OCI-LY3 (cell line): ENCODE measurements at regions not wholly inside any gene's neighbourhood (a gene's known extent, or its start where the extent isn't known, plus 50 kb on each side); places are given as distances from the start of the nearest gene placed in this dataset.

ENCODE experiments used
- H2AFZ ChIP-seq: fragments of 200-600, 300-600 bp; shearing (Covaris generic); 2 replicates; pipeline ENCODE4 v1.6.0; 2014; ENCODE audit warnings: antibody characterized with exemption, low read depth, low read length
- H3K27ac ChIP-seq: fragments of 200-600, 300-600 bp; sonication (generic); 2 replicates; pipeline ENCODE4 v1.5.1; 2014; ENCODE audit warnings: mild to moderate bottlenecking, low read length, moderate library complexity, mixed read lengths
- H3K27me3 ChIP-seq: fragments of 200-600, 300-600 bp; sonication (generic); 2 replicates; pipeline ENCODE4 v1.6.1; 2014; ENCODE audit warnings: low read depth, low read length, mixed read lengths
- H3K36me3 ChIP-seq: fragments of 200-600, 300-600 bp; sonication (generic); replicated peaks from 2 replicates; pipeline ENCODE3; 2014; ENCODE audit warnings: low read depth, low read length, mixed read lengths
- H3K4me1 ChIP-seq: fragments of 300-600, 200-600 bp; sonication (generic); 2 replicates; pipeline ENCODE4 v1.6.1; 2014; ENCODE audit warnings: low read length, mixed read lengths
- H3K4me2 ChIP-seq: fragments of 200-600, 300-600 bp; sonication (generic); 2 replicates; pipeline ENCODE4 v1.6.1; 2014; ENCODE audit warnings: low read length, mixed read lengths
- H3K4me3 ChIP-seq: fragments of 300-600, 200-600 bp; sonication (generic); 2 replicates; pipeline ENCODE4 v1.5.1; 2014; ENCODE audit warnings: antibody characterized with exemption, mild to moderate bottlenecking, low read length, moderate library complexity
- H3K79me2 ChIP-seq: fragments of 300-600, 200-600 bp; shearing (Covaris generic); 2 replicates; pipeline ENCODE4 v1.6.1; 2014; ENCODE audit warnings: mild to moderate bottlenecking, low read length, mixed read lengths
- H3K9ac ChIP-seq: fragments of 300-600, 200-600 bp; shearing (Covaris generic); 2 replicates; pipeline ENCODE4 v1.6.0; 2014; ENCODE audit warnings: mild to moderate bottlenecking, low read length, moderate library complexity
- H3K9me3 ChIP-seq: fragments of 200-600, 300-600 bp; shearing (Covaris generic); 2 replicates; pipeline ENCODE4 v1.6.1; 2014; ENCODE audit warnings: low read length, mixed read lengths; ENCODE audit not compliant: insufficient read depth
- H4K20me1 ChIP-seq: fragments of 200-600, 300-600 bp; sonication (generic); 2 replicates; pipeline ENCODE4 v1.6.1; 2016; ENCODE audit warnings: low read length, mixed read lengths; ENCODE audit not compliant: insufficient read depth
- EZH2phosphoT487 ChIP-seq: fragments of 200-600 bp; shearing (Covaris generic); IDR thresholded peaks from 2 replicates; pipeline ENCODE4 v1.6.1; 2018; ENCODE audit warnings: antibody characterized with exemption, mixed run types, low read depth
- TF ChIP-seq, protein P1 (sequence below): fragments of 200-600, 300-600 bp; sonication (generic); IDR thresholded peaks from 2 replicates; pipeline ENCODE4 v1.5.1; 2014; ENCODE audit warnings: antibody characterized with exemption, low read length, low read depth

DNA sequence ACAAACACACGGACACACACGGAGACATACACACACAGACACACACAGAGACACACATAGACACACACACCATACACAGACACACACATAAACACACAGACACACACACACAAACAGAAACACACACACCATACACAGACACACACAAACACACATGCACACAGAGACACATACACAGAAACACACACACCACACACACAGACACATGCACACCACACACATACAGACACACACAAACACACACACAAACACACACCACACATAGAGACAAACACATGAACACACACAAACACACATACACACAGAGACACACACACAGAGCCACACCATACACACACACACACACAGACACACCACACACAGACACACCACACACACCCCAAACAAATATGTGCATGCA lies 152.7 kb upstream of the FOXD4L5 start:
- Histone ChIP-seq H3K9ac (no peak overlapping the region), H2AFZ (no peak overlapping the region), H3K27ac (no peak overlapping the region), H3K4me2 (no peak overlapping the region), H3K4me1 (no peaks in the 10 kb centered on the region), H3K79me2 (no peaks in the 10 kb centered on the region), H3K4me3 (no peak overlapping the region), H3K27me3 (no peaks in the 10 kb centered on the region), H3K9me3 (no peaks in the 10 kb centered on the region), H3K36me3 (no peaks in the 10 kb centered on the region), H4K20me1 (no peaks in the 10 kb centered on the region)
- TF ChIP-seq, protein P1, sequence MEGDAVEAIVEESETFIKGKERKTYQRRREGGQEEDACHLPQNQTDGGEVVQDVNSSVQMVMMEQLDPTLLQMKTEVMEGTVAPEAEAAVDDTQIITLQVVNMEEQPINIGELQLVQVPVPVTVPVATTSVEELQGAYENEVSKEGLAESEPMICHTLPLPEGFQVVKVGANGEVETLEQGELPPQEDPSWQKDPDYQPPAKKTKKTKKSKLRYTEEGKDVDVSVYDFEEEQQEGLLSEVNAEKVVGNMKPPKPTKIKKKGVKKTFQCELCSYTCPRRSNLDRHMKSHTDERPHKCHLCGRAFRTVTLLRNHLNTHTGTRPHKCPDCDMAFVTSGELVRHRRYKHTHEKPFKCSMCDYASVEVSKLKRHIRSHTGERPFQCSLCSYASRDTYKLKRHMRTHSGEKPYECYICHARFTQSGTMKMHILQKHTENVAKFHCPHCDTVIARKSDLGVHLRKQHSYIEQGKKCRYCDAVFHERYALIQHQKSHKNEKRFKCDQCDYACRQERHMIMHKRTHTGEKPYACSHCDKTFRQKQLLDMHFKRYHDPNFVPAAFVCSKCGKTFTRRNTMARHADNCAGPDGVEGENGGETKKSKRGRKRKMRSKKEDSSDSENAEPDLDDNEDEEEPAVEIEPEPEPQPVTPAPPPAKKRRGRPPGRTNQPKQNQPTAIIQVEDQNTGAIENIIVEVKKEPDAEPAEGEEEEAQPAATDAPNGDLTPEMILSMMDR = no peak
- TF ChIP-seq EZH2phosphoT487 = no peak

DNA sequence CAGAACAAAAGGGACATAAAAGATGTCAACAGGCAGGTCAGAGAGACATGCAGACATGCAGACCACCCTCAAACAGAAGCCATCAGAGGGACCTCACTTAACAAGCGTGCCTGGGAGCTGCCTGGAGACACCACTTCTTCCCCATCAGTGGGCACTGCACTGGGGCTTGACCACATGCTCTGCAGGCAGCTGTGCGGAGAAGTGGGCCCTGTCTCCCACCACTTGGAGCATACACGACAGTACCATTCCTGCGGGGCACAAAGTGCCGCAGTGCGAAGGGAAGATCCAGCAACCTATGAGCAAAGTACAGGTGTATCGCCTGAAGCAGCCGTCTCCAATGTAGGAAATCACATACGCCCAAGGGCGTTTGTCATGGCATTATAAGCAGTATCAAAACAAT lies 150.5 kb upstream of the FOXD4L5 start:
- Histone ChIP-seq H3K4me3 (no peak overlapping the region), H3K4me1 (no peaks in the 10 kb centered on the region), H3K27me3 (no peaks in the 10 kb centered on the region), H3K9ac (no peak overlapping the region), H3K9me3 (no peaks in the 10 kb centered on the region), H3K27ac (no peak overlapping the region), H3K4me2 (no peak overlapping the region), H3K79me2 (no peaks in the 10 kb centered on the region), H4K20me1 (no peaks in the 10 kb centered on the region), H3K36me3 (no peaks in the 10 kb centered on the region), H2AFZ (no peak overlapping the region)
- TF ChIP-seq EZH2phosphoT487 = no peak
- TF ChIP-seq, protein P1 = no peak

DNA sequence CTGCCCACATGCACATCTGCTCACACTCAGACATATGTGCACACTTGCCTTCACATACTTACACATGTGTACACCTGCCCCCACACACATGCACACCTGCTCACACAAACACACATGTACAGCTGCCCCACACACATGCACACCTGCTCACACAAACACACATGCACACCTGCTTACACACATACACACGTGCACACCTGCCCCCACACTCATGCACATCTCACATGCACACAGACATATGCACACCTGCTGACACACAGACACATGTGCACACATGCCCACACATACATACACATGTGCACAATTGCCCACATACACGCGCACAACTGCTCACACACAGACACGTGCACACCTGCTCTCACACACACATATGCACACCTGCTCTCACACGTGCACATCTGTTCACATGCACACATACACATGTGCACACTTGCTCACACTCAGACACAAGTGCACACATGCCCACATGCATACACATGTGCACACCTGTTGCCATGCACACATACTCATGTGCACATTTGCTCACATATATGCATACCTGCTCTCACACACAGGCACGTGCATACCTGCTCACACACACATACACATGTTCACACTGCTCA lies 147.8 kb upstream of the FOXD4L5 start:
- Histone ChIP-seq H3K79me2 (no peaks in the 10 kb centered on the region), H3K36me3 (no peaks in the 10 kb centered on the region), H4K20me1 (no peaks in the 10 kb centered on the region), H2AFZ (no peak overlapping the region), H3K9ac (no peak overlapping the region), H3K9me3 (no peaks in the 10 kb centered on the region), H3K4me2 (no peak overlapping the region), H3K4me1 (no peaks in the 10 kb centered on the region), H3K27me3 (no peaks in the 10 kb centered on the region), H3K27ac (no peak overlapping the region), H3K4me3 (no peak overlapping the region)
- TF ChIP-seq, protein P1 = no peak
- TF ChIP-seq EZH2phosphoT487 = no peak

DNA sequence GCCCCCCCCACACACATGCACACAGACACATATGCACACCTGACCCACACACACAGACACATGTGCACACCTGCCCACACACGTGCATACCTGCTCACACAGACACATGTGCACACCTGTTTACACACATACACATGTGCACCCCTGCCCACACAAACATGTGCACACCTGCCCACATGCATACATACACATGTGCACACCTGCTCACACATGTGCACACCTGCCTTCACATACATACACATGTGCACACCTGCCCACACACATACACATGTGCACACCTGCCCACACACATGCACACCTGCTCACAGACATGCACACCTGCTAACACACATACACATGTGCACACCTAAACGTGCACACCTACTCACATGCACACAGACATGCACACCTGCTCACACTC lies 147.0 kb upstream of the FOXD4L5 start:
- Histone ChIP-seq H3K79me2 (no peaks in the 10 kb centered on the region), H3K9ac (no peak overlapping the region), H3K27me3 (no peaks in the 10 kb centered on the region), H3K4me3 (no peak overlapping the region), H2AFZ (no peak overlapping the region), H4K20me1 (no peaks in the 10 kb centered on the region), H3K9me3 (no peaks in the 10 kb centered on the region), H3K4me2 (no peak overlapping the region), H3K36me3 (no peaks in the 10 kb centered on the region), H3K4me1 (no peaks in the 10 kb centered on the region), H3K27ac (no peak overlapping the region)
- TF ChIP-seq EZH2phosphoT487 = no peak
- TF ChIP-seq, protein P1 = no peak
